Ectodermal cell (in vitro differentiated cells): ENCODE measurements at regions not wholly inside any gene's neighbourhood (a gene's known extent, or its start where the extent isn't known, plus 50 kb on each side); places are given as distances from the start of the nearest gene placed in this dataset.
"Not testable (repeated sequence)": the region's sequence is repeated elsewhere in the genome, so short reads cannot be mapped to it uniquely, and the experiment has no call there.

ENCODE experiments used
- H3K27ac ChIP-seq: 2 replicates; pipeline ENCODE4 v1.7.0; 2013; ENCODE audit warnings: mild to moderate bottlenecking, low read depth, low read length; ENCODE audit not compliant: insufficient read depth, poor library complexity, severe bottlenecking
- H3K27me3 ChIP-seq: 2 replicates; pipeline ENCODE4 v1.7.0; 2013; ENCODE audit warnings: mild to moderate bottlenecking, low read length; ENCODE audit not compliant: insufficient read depth, control insufficient read depth, poor library complexity, severe bottlenecking
- H3K36me3 ChIP-seq: one replicate; pipeline ENCODE4 v1.7.0; 2013; ENCODE audit warnings: low read length; ENCODE audit not compliant: control insufficient read depth, insufficient read depth
- H3K4me1 ChIP-seq: one replicate; pipeline ENCODE4 v1.7.0; 2013; ENCODE audit warnings: low read length; ENCODE audit not compliant: control insufficient read depth, insufficient read depth
- H3K4me3 ChIP-seq: 2 replicates; pipeline ENCODE4 v1.7.0; 2013; ENCODE audit warnings: low read depth, low read length, control low read depth; ENCODE audit not compliant: insufficient read depth
- H3K9me3 ChIP-seq: 2 replicates; pipeline ENCODE4 v1.7.0; 2013; ENCODE audit warnings: mild to moderate bottlenecking, low read length, moderate library complexity; ENCODE audit not compliant: control insufficient read depth
- WGBS, 2 experiments: methylation state at CpG; one replicate each; pipeline ENCODE4 v1.1.7; 2013; ENCODE audit warnings: missing lambda C conversion rate in 2 of 2; 5-methylcytosine and 5-hydroxymethylcytosine counted together

- H3K4me1 ChIP-seq, H3K27me3 ChIP-seq, H3K36me3 ChIP-seq, H3K4me3 ChIP-seq, H3K9me3 ChIP-seq, H3K27ac ChIP-seq: not testable (repeated sequence)
- 85 to 92% methylated on average over 4 of the region's 4 CpGs for WGBS, 2 experiments
Measured at GRCh38 chr13:71345856-71346255, 521.1 kb downstream of the DACH1 start.

- no CpG with 5 or more reads among the region's 1 CpG for WGBS, 2 experiments
- H3K27ac ChIP-seq = no peak overlapping the region
- H3K4me3 ChIP-seq = no peak overlapping the region
- H3K36me3 ChIP-seq = no peaks in the 10 kb centered on the region
- no peaks in the 10 kb centered on the region for H3K27me3 ChIP-seq
- H3K9me3 ChIP-seq = no peaks in the 10 kb centered on the region
- no peaks in the 10 kb centered on the region for H3K4me1 ChIP-seq
Measured at GRCh38 chr13:71339736-71340135, 527.3 kb downstream of the DACH1 start.

GRCh38 chr13:71339005-71339404 lies 528.0 kb downstream of the DACH1 start:
- WGBS, 2 experiments = 88 to 100% methylated on average over 1 of the region's 1 CpG

GRCh38 chr13:71338070-71338469 lies 528.9 kb downstream of the DACH1 start:
- WGBS, 2 experiments = 91 to 95% methylated on average over 3 of the region's 3 CpGs
- Histone ChIP-seq H3K4me1 (no peaks in the 10 kb centered on the region), H3K36me3 (no peaks in the 10 kb centered on the region), H3K9me3 (no peaks in the 10 kb centered on the region), H3K27me3 (no peaks in the 10 kb centered on the region), H3K27ac (no peak overlapping the region), H3K4me3 (no peak overlapping the region)

More at GRCh38 chr13:71339005-71339404, 528.0 kb downstream of the DACH1 start:
- Histone ChIP-seq H3K27me3 (no peaks in the 10 kb centered on the region), H3K4me3 (no peak overlapping the region), H3K27ac (no peak overlapping the region), H3K9me3 (no peaks in the 10 kb centered on the region), H3K4me1 (no peaks in the 10 kb centered on the region), H3K36me3 (no peaks in the 10 kb centered on the region)

- no peaks in the 10 kb centered on the region for H3K9me3 ChIP-seq
- H3K27ac ChIP-seq = no peak overlapping the region
- no peaks in the 10 kb centered on the region for H3K36me3 ChIP-seq
- no peak overlapping the region for H3K4me3 ChIP-seq
- no peaks in the 10 kb centered on the region for H3K4me1 ChIP-seq
- H3K27me3 ChIP-seq = no peaks in the 10 kb centered on the region
- 100% methylated on average over 1 of the region's 1 CpG for WGBS, 2 experiments
Measured at GRCh38 chr13:71327266-71327665, 539.7 kb downstream of the DACH1 start.

- no peaks in the 10 kb centered on the region for H3K4me1 ChIP-seq
- H3K9me3 ChIP-seq = no peaks in the 10 kb centered on the region
- H3K27ac ChIP-seq = no peak overlapping the region
- WGBS, 2 experiments = 98 to 100% methylated on average over 2 to 3 of the region's 3 CpGs
- H3K36me3 ChIP-seq = no peaks in the 10 kb centered on the region
- H3K27me3 ChIP-seq = no peaks in the 10 kb centered on the region
- no peak overlapping the region for H3K4me3 ChIP-seq
Measured at GRCh38 chr13:71325556-71325955, 541.4 kb downstream of the DACH1 start.

GRCh38 chr13:71323266-71323665 lies 543.7 kb downstream of the DACH1 start:
- H3K9me3 ChIP-seq = no peaks in the 10 kb centered on the region

GRCh38 chr13:71320452-71320851 lies 546.6 kb downstream of the DACH1 start:
- Histone ChIP-seq H3K27me3 (no peaks in the 10 kb centered on the region), H3K4me3 (no peak overlapping the region), H3K36me3 (no peaks in the 10 kb centered on the region), H3K4me1 (no peaks in the 10 kb centered on the region), H3K9me3 (no peaks in the 10 kb centered on the region), H3K27ac (no peak overlapping the region)
- 50 to 64% methylated on average over 1 of the region's 1 CpG for WGBS, 2 experiments

More at GRCh38 chr13:71323266-71323665, 543.7 kb downstream of the DACH1 start:
- H3K27me3 ChIP-seq = no peaks in the 10 kb centered on the region
- no peaks in the 10 kb centered on the region for H3K4me1 ChIP-seq
- whole genome bisulfite sequencing, 2 experiments = 92 to 95% methylated on average over 5 of the region's 5 CpGs
- no peak overlapping the region for H3K27ac ChIP-seq
- H3K4me3 ChIP-seq = no peak overlapping the region
- H3K36me3 ChIP-seq = no peaks in the 10 kb centered on the region

- H3K36me3 ChIP-seq = no peaks in the 10 kb centered on the region
- H3K9me3 ChIP-seq = no peaks in the 10 kb centered on the region
- H3K4me1 ChIP-seq = no peaks in the 10 kb centered on the region
- no peaks in the 10 kb centered on the region for H3K27me3 ChIP-seq
- 91 to 95% methylated on average over 2 to 3 of the region's 3 CpGs for WGBS, 2 experiments
- H3K27ac ChIP-seq = no peak overlapping the region
- no peak overlapping the region for H3K4me3 ChIP-seq
Measured at GRCh38 chr13:71316792-71317363, 550.1 kb downstream of the DACH1 start.

GRCh38 chr13:71312923-71313322 lies 554.1 kb downstream of the DACH1 start:
- Histone ChIP-seq H3K27me3 (no peaks in the 10 kb centered on the region), H3K27ac (no peak overlapping the region), H3K4me3 (no peak overlapping the region), H3K9me3 (no peaks in the 10 kb centered on the region), H3K36me3 (no peaks in the 10 kb centered on the region), H3K4me1 (no peaks in the 10 kb centered on the region)

- H3K27me3 ChIP-seq = no peaks in the 10 kb centered on the region
Measured at GRCh38 chr13:71309905-71310304, 557.1 kb downstream of the DACH1 start.

More at GRCh38 chr13:71309905-71310304, 557.1 kb downstream of the DACH1 start:
- WGBS, 2 experiments = 92 to 93% methylated on average over 3 to 4 of the region's 4 CpGs
- H3K4me1 ChIP-seq = no peaks in the 10 kb centered on the region
- H3K4me3 ChIP-seq = no peak overlapping the region
- H3K36me3 ChIP-seq = no peaks in the 10 kb centered on the region
- H3K9me3 ChIP-seq = no peaks in the 10 kb centered on the region
- no peak overlapping the region for H3K27ac ChIP-seq
